ENCODE measurements at regions not wholly inside any gene's neighbourhood (a gene's known extent, or its start where the extent isn't known, plus 50 kb on each side); places are given as distances from the start of the nearest gene placed in this dataset.

GRCh38 chr3:153574445-153574844, 412.4 kb downstream of the RAP2B start:
- no peaks in the 10 kb centered on the region for H3K4me1 ChIP-seq
- 90% methylated on average over 2 of the region's 2 CpGs for WGBS
- DNase-seq (ENCODE audit: low spot score in 2 of 2), result no peak
- no peaks in the 10 kb centered on the region for H3K9me3 ChIP-seq
- TF ChIP-seq POLR2A (IDR thresholded peaks at IDR 0.05), result no peak
- TF ChIP-seq CTCF (IDR thresholded peaks at IDR 0.05), result no peak
- TF ChIP-seq POLR2AphosphoS5 (IDR thresholded peaks at IDR 0.05), result no peak
- TF ChIP-seq EP300 (IDR thresholded peaks at IDR 0.05), result no peak
- H3K36me3 ChIP-seq, result no peaks in the 10 kb centered on the region
- no peaks in the 10 kb centered on the region for H3K27me3 ChIP-seq
- no peak overlapping the region for H3K4me3 ChIP-seq
- no peak overlapping the region for H3K27ac ChIP-seq

DNA sequence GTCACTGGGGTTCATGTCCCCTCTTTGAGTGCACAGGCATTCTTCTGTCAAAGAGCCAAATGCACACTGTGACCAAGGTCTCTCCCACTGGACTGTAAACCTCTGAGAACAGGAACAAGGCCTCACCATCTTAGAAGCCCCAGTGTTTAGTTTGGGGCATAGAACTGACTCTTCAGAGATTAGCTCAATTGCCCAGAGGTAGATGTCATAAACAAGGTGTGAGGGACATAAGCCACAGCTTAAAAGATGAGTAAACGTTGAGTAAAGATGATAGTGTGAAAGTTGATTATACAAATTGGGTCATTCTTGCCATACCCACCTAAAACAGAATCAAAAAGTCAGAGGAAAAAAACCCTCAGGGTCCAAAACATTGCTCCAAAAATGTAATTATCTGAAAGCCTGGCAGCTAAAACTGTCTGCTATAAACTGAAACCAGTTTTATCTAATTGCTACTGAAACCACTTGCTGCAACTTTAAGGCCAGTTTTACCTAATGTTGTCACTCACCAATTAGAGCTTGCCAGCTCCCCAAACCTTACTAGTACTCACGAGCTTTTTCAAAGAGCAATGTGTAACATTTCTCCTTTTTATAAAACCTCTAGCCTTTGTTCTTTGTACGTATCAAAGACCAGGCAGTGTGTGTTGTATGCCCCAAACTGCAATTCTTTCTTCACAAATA, 415.2 kb downstream of the RAP2B start:
- Histone ChIP-seq H3K27me3 (no peaks in the 10 kb centered on the region), H3K4me3 (no peak overlapping the region), H3K36me3 (no peaks in the 10 kb centered on the region), H3K27ac (no peak overlapping the region), H3K9me3 (no peaks in the 10 kb centered on the region), H3K4me1 (no peaks in the 10 kb centered on the region)
- 56% methylated on average over 3 of the region's 3 CpGs for whole genome bisulfite sequencing
- TF ChIP-seq POLR2A (IDR thresholded peaks at IDR 0.05) (no peak), CTCF (IDR thresholded peaks at IDR 0.05) (no peak), EP300 (IDR thresholded peaks at IDR 0.05) (no peak), POLR2AphosphoS5 (IDR thresholded peaks at IDR 0.05) (no peak)
- no peak for DNase-seq (ENCODE audit: low spot score in 2 of 2)

- DNase-seq (ENCODE audit: low spot score in 2 of 2), result no peak
- Histone ChIP-seq H3K36me3 (no peaks in the 10 kb centered on the region), H3K4me1 (no peaks in the 10 kb centered on the region), H3K27me3 (no peaks in the 10 kb centered on the region), H3K4me3 (no peak overlapping the region), H3K9me3 (no peaks in the 10 kb centered on the region), H3K27ac (no peak overlapping the region)
- TF ChIP-seq POLR2A (IDR thresholded peaks at IDR 0.05) (no peak), POLR2AphosphoS5 (IDR thresholded peaks at IDR 0.05) (no peak), CTCF (IDR thresholded peaks at IDR 0.05) (no peak), EP300 (IDR thresholded peaks at IDR 0.05) (no peak)
Measured at GRCh38 chr3:153578046-153578445, 416.0 kb downstream of the RAP2B start.

- H3K27me3 ChIP-seq, result no peaks in the 10 kb centered on the region
Measured at GRCh38 chr3:153590051-153590450, 428.0 kb downstream of the RAP2B start.

More at GRCh38 chr3:153590051-153590450, 428.0 kb downstream of the RAP2B start:
- Histone ChIP-seq H3K4me1 (no peaks in the 10 kb centered on the region), H3K27ac (no peak overlapping the region), H3K9me3 (no peaks in the 10 kb centered on the region), H3K4me3 (no peak overlapping the region), H3K36me3 (no peaks in the 10 kb centered on the region)
- WGBS, result 78% methylated on average over 2 of the region's 2 CpGs
- no peak for DNase-seq (ENCODE audit: low spot score in 2 of 2)
- TF ChIP-seq POLR2A (IDR thresholded peaks at IDR 0.05) (no peak), POLR2AphosphoS5 (IDR thresholded peaks at IDR 0.05) (no peak), CTCF (IDR thresholded peaks at IDR 0.05) (no peak), EP300 (IDR thresholded peaks at IDR 0.05) (no peak)

All from suprapubic skin (tissue), 4 donors.